ENCODE measurements at regions not wholly inside any gene's neighbourhood (a gene's known extent, or its start where the extent isn't known, plus 50 kb on each side); places are given as distances from the start of the nearest gene placed in this dataset.

- no peak for TF ChIP-seq CTCF (IDR thresholded peaks at IDR 0.05)
These were observed 125.4 kb upstream of the PLCL2 start for GRCh38 chr3:16759227-16759903.

- TF ChIP-seq CTCF (IDR thresholded peaks at IDR 0.05) = no peak
These were observed 123.2 kb upstream of the PLCL2 start for GRCh38 chr3:16761571-16761970.

GRCh38 chr3:16765661-16766060 lies 119.1 kb upstream of the PLCL2 start:
- TF ChIP-seq CTCF (IDR thresholded peaks at IDR 0.05) = no peak

- TF ChIP-seq CTCF (IDR thresholded peaks at IDR 0.05) = no peak
These were observed 117.7 kb upstream of the PLCL2 start for GRCh38 chr3:16767006-16767405.

GRCh38 chr3:16768014-16768413 lies 116.7 kb upstream of the PLCL2 start:
- TF ChIP-seq CTCF (IDR thresholded peaks at IDR 0.05) = no peak

- TF ChIP-seq CTCF (IDR thresholded peaks at IDR 0.05) = no peak
These were observed 115.8 kb upstream of the PLCL2 start for GRCh38 chr3:16768956-16769355.

- TF ChIP-seq CTCF (IDR thresholded peaks at IDR 0.05) = no peak
These were observed 115.2 kb upstream of the PLCL2 start for GRCh38 chr3:16769525-16769924.

GRCh38 chr3:16770021-16770420 lies 114.7 kb upstream of the PLCL2 start:
- no peak for TF ChIP-seq CTCF (IDR thresholded peaks at IDR 0.05)

All from LNCAP (cell line).